B cell (primary cell): ENCODE measurements at regions not wholly inside any gene's neighbourhood (a gene's known extent, or its start where the extent isn't known, plus 50 kb on each side); places are given as distances from the start of the nearest gene placed in this dataset.
A peak's percentile ranks its signal among the peaks of the same experiment; 100 is the strongest.

Experiments
- ATAC-seq: fragments of 200-7000 bp; cut with Tn5 transposase; one replicate; pipeline ENCODE4 v1.10.0; 2021; ENCODE audit warnings: low read depth, mild to moderate bottlenecking, moderate number of reproducible peaks, moderate library complexity
- CTCF ChIA-PET: fragments of 350-600 bp; sonication (Branson Sonifier 250); formaldehyde crosslinking; loops from one replicate; lab custom pipeline; 2021; ENCODE audit warnings: antibody characterized with exemption, inconsistent platforms; lab: Charles Lee
- POLR2A ChIA-PET: fragments of 350-600 bp; sonication (Branson Sonifier 250); formaldehyde crosslinking; loops from one replicate; lab custom pipeline; 2021; ENCODE audit warnings: antibody characterized with exemption; lab: Charles Lee
- DNase-seq: peaks from one replicate; pipeline ENCODE4 v3.0.0; 2013
- H2AFZ ChIP-seq: 2 replicates; pipeline ENCODE4 v1.6.1; 2012; ENCODE audit warnings: mild to moderate bottlenecking, low read depth, low read length; ENCODE audit not compliant: insufficient read depth, poor library complexity, severe bottlenecking
- H3K27ac ChIP-seq, 2 donors: 1 replicate in 1 of 2; 2 replicates in 1 of 2; pipeline ENCODE4 v1.5.1; 2012 to 2013; ENCODE audit warnings: low read length in 2 of 2, mild to moderate bottlenecking in 2 of 2, moderate library complexity in 1 of 2
- H3K27me3 ChIP-seq, 4 experiments: fragments of 200-600 bp in 1 of 4; sonication (generic) in 1 of 4; replicated peaks in 1 of 4; 1 replicate in 2 of 4; 2 replicates in 2 of 4; pipeline versions ENCODE4 v1.6.1 to v1.7.0; 2013 to 2016; ENCODE audit warnings: low read length in 3 of 4, mild to moderate bottlenecking in 2 of 4, mixed read lengths in 1 of 4, moderate library complexity in 1 of 4; ENCODE audit not compliant: insufficient read depth in 4 of 4, control insufficient read depth in 3 of 4; ENCODE audit errors: control extremely low read depth in 1 of 4
- H3K36me3 ChIP-seq, 2 experiments: replicated peaks in 1 of 2; 1 replicate in 1 of 2; 2 replicates in 1 of 2; pipeline versions ENCODE4 v1.6.1 to v1.7.1; 2013; ENCODE audit warnings: low read length in 1 of 2; ENCODE audit not compliant: insufficient read depth in 2 of 2, control insufficient read depth in 1 of 2; ENCODE audit errors: control extremely low read depth in 1 of 2, extremely low read depth in 1 of 2
- H3K4me1 ChIP-seq, 2 donors: fragments of 200-600 bp in 1 of 2; sonication (generic) in 1 of 2; 1 replicate in 1 of 2; 2 replicates in 1 of 2; pipeline versions ENCODE4 v1.5.1 to v1.6.1; 2013 to 2017; ENCODE audit warnings: low read length in 2 of 2; ENCODE audit not compliant: control insufficient read depth in 2 of 2, insufficient read depth in 2 of 2
- H3K4me2 ChIP-seq: replicated peaks from 2 replicates; pipeline ENCODE3; 2012; ENCODE audit warnings: mild to moderate bottlenecking, low read depth, low read length; ENCODE audit not compliant: poor library complexity, severe bottlenecking
- H3K4me3 ChIP-seq, 5 experiments: fragments of 200-600 bp in 1 of 5; sonication (generic) in 1 of 5; 1 replicate in 3 of 5; 2 replicates in 2 of 5; pipeline versions ENCODE4 v1.5.1 to v1.7.0; 2011 to 2016; ENCODE audit warnings: low read length in 4 of 5, mild to moderate bottlenecking in 4 of 5, low read depth in 2 of 5, control low read depth in 1 of 5, moderate library complexity in 1 of 5; ENCODE audit not compliant: insufficient read depth in 1 of 5; ENCODE audit errors: control extremely low read depth in 1 of 5, extremely low read depth in 1 of 5
- H3K79me2 ChIP-seq: fragments of 200-600 bp; sonication (generic); one replicate; pipeline ENCODE4 v1.6.0; 2016; ENCODE audit warnings: low read length; ENCODE audit not compliant: control insufficient read depth, insufficient read depth
- H3K9ac ChIP-seq: fragments of 200-600 bp; sonication (generic); 2 replicates; pipeline ENCODE4 v1.6.1; 2017; ENCODE audit warnings: mild to moderate bottlenecking, low read length, moderate library complexity
- H3K9me3 ChIP-seq, 3 donors: one replicate each; pipeline versions ENCODE4 v1.6.1 to v1.7.1; 2013; ENCODE audit warnings: low read length in 2 of 3; ENCODE audit not compliant: control insufficient read depth in 2 of 3, insufficient read depth in 1 of 3; ENCODE audit errors: control extremely low read depth in 1 of 3
- H4K20me1 ChIP-seq: 2 replicates; pipeline ENCODE4 v1.6.0; 2012; ENCODE audit warnings: mild to moderate bottlenecking, low read length; ENCODE audit not compliant: insufficient read depth, control insufficient read depth, poor library complexity, severe bottlenecking
- H3K27ac Mint-ChIP-seq: one replicate; pipeline ENCODE4 v1.8.0; 2021; ENCODE audit warnings: mixed read lengths
- H3K27me3 Mint-ChIP-seq: one replicate; pipeline ENCODE4 v1.8.0; 2021; ENCODE audit warnings: mixed read lengths
- H3K4me1 Mint-ChIP-seq: one replicate; pipeline ENCODE4 v1.8.0; 2021; ENCODE audit warnings: mixed read lengths
- H3K4me3 Mint-ChIP-seq: one replicate; pipeline ENCODE4 v1.8.0; 2021; ENCODE audit warnings: mixed read lengths
- H3K9me3 Mint-ChIP-seq: one replicate; pipeline ENCODE4 v1.8.0; 2022; ENCODE audit warnings: mixed read lengths; ENCODE audit not compliant: insufficient read depth
- CTCF ChIP-seq: fragments of 200-600 bp; IDR thresholded peaks from one replicate; pipeline ENCODE4 v1.8.0; 2022; ENCODE audit warnings: antibody characterized with exemption, mild to moderate bottlenecking
- EZH2 ChIP-seq: IDR thresholded peaks from 2 replicates; pipeline ENCODE4 v1.6.1; 2012; ENCODE audit warnings: borderline replicate concordance, low read depth, mild to moderate bottlenecking, moderate library complexity, low read length; ENCODE audit not compliant: insufficient read depth, poor library complexity, severe bottlenecking
- WGBS: methylation state at CpG from one replicate; pipeline ENCODE4 v1.1.5; 2013; ENCODE audit warnings: missing lambda C conversion rate; ENCODE audit not compliant: insufficient coverage; 5-methylcytosine and 5-hydroxymethylcytosine counted together
- intact Hi-C: fragments of 100-400 bp; cut with micrococcal nuclease; formaldehyde crosslinking; loops from one replicate; pipeline ENCODE4 v1.10.0; 2022

GRCh38 chr10:123573236-123574108, 92.7 kb upstream of the GPR26 start:
- no peak overlapping the region for H3K9ac ChIP-seq
- Mint-ChIP-seq H3K9me3 (no peaks in the 10 kb centered on the region), H3K27me3 (peaks cover 42% of the 10 kb centered on the region), H3K4me3 (no peak overlapping the region), H3K4me1 (no peaks in the 10 kb centered on the region), H3K27ac (no peak overlapping the region)
- no peaks in the 10 kb centered on the region for H3K36me3 ChIP-seq
- no peak overlapping the region for H3K27ac ChIP-seq
- ChIA-PET CTCF (interaction anchor here (0.9 to 1.5 kb wide), 3 partner anchors 9 to 12 kb away, joined by 3 to 6 read pairs (median 4); no protein-coding TSS in a partner anchor), POLR2A (no interaction called here)
- 23% methylated on average over 9 of the region's 9 CpGs for WGBS
- H2AFZ ChIP-seq = no peak overlapping the region
- H4K20me1 ChIP-seq = no peaks in the 10 kb centered on the region
- ATAC-seq = no peak
- H3K79me2 ChIP-seq = no peaks in the 10 kb centered on the region
- H3K4me2 ChIP-seq = no peak overlapping the region
- no peaks in the 10 kb centered on the region for H3K4me1 ChIP-seq
- DNase-seq = peak; percentile 37
- peaks cover 0 to 19% (median 7%) of the 10 kb centered on the region in 4 experiments for H3K27me3 ChIP-seq
- intact Hi-C loops = loop anchor here (2.0 kb wide), 1 partner anchor 815 kb away; no protein-coding TSS in a partner anchor
- no peak overlapping the region for H3K4me3 ChIP-seq
- TF ChIP-seq CTCF (peak; percentile 58), EZH2 (no peak)
- H3K9me3 ChIP-seq = no peaks in the 10 kb centered on the region

- H3K79me2 ChIP-seq = no peaks in the 10 kb centered on the region
- H3K36me3 ChIP-seq = no peaks in the 10 kb centered on the region
- H3K4me2 ChIP-seq = no peak overlapping the region
- Mint-ChIP-seq H3K4me1 (no peaks in the 10 kb centered on the region), H3K27me3 (peaks cover 42% of the 10 kb centered on the region), H3K4me3 (no peak overlapping the region), H3K9me3 (no peaks in the 10 kb centered on the region), H3K27ac (no peak overlapping the region)
- peaks cover 0 to 18% (median 7%) of the 10 kb centered on the region in 4 experiments for H3K27me3 ChIP-seq
- no peaks in the 10 kb centered on the region for H3K9me3 ChIP-seq
- H3K4me3 ChIP-seq = no peak overlapping the region
- no peaks in the 10 kb centered on the region for H3K4me1 ChIP-seq
- ChIA-PET POLR2A (no interaction called here), CTCF (interaction anchor here (1.3 to 1.5 kb wide), 2 partner anchors 8 to 11 kb away, joined by 4 to 6 read pairs; no protein-coding TSS in a partner anchor)
- H4K20me1 ChIP-seq = no peaks in the 10 kb centered on the region
- ATAC-seq (no peak), DNase-seq (no peak)
- H3K27ac ChIP-seq = no peak overlapping the region
- TF ChIP-seq EZH2 (no peak), CTCF (no peak)
- intact Hi-C loops = no loop called here
- H2AFZ ChIP-seq = no peak overlapping the region
- H3K9ac ChIP-seq = no peak overlapping the region
- WGBS = 66% methylated on average over 3 of the region's 7 CpGs
Observed at GRCh38 chr10:123574109-123574698, 92.0 kb upstream of the GPR26 start.
